ENCODE measurements at regions not wholly inside any gene's neighbourhood (a gene's known extent, or its start where the extent isn't known, plus 50 kb on each side); places are given as distances from the start of the nearest gene placed in this dataset.

DNA sequence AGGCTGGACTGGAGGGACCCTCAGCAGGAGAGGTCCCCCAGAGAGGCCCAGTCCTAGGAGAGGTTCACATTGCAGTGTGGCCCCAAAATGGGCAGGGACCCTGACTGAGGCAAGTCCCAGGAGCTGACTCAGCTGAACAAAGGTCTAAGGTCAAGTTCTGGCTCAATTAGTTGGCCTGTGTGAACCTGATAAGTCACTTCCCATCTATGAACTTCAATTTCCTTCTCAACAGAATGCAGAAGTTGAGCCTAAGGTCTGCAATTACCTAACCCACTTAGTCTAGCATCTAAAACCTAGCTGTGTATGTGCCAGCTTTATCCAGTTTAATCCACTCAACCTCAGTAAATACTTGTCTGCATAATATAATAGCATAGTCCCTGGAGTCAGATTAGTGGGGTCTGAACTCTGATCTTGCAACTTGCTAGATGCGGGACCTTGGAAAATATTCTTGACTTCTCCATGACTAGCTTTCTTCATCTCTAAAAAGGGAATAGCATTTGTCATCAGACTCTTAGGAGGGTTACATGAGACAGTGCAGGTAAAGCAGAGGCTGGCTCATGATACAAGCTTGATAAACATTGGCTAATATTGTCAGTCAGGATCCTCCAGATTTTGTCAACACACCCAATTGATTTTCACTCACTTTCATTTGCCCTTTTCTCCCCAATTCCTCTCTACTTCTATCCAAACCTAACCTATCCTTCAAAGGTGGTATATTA lies 465.5 kb downstream of the INSC start:
- DNase-seq (ENCODE audit: low read depth in 2 of 3, low spot score in 1 of 3) = no peak

DNA sequence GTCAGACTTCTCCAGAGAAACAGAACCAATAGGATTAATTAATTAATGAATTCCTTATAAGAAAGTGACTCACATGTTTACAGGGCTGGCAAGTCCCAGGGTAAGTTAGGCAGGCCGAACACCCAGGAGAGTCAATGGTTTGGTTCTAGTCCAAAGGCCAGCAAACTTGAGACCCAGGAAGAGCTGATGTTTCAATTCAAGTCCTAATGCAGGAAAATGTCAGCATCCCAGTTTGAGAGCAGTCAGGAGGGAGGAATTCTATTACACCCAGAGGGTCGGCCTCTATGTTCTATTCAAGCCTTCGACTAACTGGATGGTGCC lies 466.0 kb downstream of the INSC start:
- no peak for DNase-seq (ENCODE audit: low read depth in 2 of 3, low spot score in 1 of 3)

DNA sequence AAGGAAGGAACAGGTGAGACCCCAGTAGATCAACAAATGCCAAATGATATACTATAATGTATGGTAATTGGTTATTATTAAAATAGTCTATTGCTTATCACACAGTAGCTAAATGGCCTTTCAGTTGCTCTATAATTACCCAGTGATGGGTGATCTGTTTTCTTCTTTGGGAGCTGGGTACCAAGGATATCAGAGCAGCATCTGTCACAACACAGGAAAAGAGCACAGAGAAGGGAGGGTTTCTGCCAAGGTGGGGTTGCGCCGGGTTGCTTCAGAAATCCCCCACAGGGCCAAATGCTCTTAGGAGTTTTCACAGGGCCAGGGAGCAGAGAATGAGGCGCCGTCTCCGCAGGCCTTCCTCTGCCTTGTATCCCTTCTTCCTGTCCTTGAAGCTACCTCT lies 469.4 kb downstream of the INSC start:
- no peak for DNase-seq (ENCODE audit: low read depth in 2 of 3, low spot score in 1 of 3)

DNA sequence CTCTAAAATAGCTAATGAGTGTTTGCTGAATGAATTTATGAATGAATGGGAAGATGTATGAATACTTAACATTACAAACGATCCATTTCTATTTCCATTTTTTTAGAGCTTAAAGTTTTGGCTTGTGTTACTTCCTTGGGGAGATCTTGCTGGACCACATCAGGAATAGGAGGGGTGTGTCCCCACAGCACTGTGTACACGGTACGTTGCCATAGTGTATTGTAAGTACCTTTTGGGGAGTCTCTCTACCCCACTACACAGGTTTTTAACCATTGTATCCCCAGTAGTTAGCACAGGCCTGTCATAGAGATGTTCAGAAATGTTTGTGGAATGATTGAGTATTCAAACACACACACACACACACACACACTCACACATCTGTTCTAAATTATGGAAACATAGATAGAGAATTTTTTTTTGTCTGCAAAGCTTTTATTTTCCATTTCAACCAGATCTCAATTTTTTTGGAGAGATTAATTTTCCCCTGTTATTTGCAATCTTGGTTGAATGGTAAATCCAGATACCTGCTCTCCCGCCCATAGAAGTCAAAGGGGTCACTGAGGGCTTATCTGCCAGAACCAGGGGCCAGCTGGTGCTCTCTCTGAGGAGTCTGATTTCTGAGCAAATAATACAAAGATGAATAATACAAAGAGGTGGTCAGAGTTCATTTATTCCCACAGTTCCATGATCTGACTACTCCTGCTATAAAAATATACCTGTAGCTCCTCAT lies 471.0 kb downstream of the INSC start:
- no peak for DNase-seq (ENCODE audit: low read depth in 2 of 3, low spot score in 1 of 3)

DNA sequence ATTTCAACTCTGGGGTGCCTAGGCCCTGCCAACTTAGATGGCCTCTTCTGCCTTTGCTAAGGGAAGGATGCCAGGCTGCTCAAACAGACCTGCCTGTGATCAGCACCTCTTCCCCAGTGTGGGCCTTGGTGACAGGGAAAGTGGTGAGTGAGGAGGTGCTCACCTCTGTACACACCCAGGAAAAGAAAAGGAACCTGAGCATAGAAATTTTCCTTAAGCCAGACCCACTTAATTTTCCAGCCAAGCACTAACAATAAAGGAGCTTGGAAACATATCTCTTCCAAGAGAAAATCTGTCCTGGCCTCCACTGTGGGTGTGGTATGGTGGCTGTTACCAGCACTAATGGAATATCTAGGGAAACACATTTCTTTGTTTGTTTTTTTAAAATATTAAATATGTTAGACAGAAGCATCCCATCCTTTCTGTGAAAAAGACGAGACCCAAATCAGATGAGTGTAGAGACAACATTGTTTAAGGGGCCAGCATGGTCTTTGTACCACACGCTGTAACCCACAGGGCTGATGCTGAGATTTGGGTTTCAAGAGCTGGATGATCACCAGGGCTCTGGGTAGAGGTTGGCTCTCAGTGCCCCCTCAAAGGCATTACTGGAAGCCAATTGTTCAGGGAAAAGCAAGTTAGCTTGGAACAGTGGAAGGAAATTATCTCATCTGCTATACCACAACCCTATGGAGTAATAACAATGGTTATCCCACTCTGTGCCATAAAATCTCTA lies 472.2 kb downstream of the INSC start:
- no peak for DNase-seq (ENCODE audit: low read depth in 2 of 3, low spot score in 1 of 3)

DNA sequence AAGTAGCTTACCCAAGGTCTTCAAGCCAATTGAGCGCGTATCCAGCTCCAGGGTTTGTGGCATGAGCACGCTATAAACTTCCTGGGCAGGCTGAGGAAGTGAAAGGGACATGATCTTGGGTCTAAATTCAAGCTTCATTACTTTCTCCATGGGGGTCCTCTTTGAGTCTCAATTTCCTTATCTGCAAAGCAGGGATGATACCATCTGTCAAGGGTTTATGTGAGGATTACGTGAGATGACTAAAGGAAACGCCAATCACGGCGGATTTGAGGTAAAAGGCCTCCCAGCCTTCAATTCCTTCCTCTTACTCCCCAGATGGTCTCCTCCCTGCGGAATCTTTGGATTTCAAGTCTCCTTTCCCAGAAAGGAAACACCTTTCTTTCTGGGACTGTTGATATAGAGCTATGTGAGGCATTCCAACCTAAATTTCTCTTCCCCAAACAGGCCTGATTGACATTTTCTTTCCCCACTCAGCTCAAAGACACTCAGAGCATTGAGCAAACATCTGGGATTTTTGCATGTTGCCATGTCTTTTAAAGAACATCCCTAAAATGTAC lies 474.4 kb downstream of the INSC start:
- DNase-seq (ENCODE audit: low read depth in 2 of 3, low spot score in 1 of 3) = no peak

DNA sequence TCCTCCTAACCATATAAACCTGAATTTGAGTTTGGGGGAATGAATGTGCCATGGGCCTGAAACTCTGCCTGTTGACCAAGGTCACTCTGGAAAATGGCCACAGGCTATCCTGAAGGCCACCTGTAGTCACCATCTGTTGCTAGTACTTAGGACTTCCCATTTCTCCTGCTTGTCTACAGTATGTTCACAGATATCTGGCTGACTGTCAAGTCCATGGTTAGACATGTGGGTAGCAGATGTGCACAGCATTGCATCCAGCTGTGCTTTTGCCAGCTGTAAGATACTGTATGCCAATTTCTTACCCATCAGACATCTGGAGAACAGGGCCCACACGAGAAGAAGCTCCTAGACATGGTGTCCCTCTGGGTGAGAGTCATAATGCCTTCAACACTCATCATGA lies 475.4 kb downstream of the INSC start:
- no peak for DNase-seq (ENCODE audit: low read depth in 2 of 3, low spot score in 1 of 3)

DNA sequence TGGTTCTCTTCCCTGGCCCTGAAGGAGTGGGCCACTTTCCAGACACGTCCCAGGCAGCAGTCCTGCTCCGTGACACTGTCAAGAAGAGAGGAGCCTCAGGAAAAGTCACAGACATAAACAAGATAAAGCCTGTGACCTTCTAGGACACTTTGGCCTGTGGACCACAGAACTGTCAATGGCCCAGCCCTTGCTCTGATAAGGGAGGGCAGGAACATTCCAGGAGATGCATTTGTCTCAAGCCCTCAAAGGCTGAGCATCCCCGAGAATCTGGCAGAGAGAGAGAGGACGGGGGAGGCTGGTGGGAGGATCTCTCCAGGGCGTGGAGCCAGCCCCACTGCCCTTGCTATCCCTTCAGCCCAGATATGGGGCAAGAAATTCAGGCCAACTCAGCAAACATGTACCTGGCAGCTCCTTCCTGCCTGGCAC lies 476.4 kb downstream of the INSC start:
- no peak for DNase-seq (ENCODE audit: low read depth in 2 of 3, low spot score in 1 of 3)

DNA sequence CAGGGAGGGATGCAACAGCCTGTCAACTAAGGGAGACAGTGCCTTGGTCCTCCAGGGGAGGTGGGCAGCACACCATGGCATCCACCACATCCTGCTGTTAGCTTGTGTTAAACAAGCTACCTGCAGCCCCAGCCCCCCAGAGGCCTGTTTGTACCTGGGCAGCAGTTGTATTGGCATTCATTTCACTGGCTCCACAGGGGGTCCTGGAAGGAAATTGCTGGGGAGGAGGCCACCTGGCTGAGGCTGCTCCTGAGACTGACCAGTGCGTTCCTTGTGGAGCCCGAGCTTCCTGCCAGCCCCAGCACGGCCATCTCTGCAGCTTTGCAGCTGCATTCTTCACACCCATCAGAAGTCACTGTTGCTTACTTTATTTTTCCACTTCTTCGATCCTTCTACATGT lies 479.9 kb downstream of the INSC start:
- DNase-seq (ENCODE audit: low read depth in 2 of 3, low spot score in 1 of 3) = no peak

DNA sequence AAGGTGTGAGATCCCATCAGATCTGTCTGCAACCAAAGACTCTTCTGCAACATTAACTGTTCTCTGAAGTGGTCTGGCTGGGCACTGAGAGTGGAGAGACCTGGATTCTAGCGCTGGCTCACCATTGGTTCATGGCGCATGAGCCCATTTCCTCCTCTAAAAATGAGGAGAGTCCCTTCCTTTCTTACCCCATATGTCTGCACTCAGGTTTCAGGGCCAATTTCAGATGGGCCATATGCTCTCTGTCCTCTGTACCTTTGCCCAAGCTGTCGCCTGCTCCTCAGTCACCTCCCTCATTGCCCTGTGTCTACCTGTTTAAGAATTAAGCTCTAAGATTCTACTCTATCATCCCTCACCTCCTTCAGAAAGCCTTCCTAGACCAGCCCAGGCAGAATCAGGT lies 484.7 kb downstream of the INSC start:
- no peak for DNase-seq (ENCODE audit: low read depth in 2 of 3, low spot score in 1 of 3)

DNA sequence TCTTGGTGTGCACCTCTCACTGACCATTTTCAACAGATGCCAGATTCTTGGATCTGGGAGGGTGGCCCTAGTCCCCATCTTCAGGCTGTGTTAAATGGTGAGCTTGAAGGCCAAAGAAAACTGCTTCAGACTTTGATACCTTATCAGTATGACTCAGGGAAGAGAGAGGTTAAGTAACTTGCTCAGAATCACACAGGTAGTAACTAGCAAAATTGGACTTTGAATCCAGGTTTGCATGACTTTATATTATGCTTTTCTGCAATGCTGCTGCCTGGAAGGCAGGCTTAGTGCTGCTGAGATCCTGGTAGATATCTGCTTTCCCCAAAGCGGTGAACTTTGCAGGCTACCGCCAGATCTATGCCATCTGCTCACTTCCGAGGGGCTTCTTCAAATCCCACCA lies 487.3 kb downstream of the INSC start:
- DNase-seq (ENCODE audit: low read depth in 2 of 3, low spot score in 1 of 3) = no peak

DNA sequence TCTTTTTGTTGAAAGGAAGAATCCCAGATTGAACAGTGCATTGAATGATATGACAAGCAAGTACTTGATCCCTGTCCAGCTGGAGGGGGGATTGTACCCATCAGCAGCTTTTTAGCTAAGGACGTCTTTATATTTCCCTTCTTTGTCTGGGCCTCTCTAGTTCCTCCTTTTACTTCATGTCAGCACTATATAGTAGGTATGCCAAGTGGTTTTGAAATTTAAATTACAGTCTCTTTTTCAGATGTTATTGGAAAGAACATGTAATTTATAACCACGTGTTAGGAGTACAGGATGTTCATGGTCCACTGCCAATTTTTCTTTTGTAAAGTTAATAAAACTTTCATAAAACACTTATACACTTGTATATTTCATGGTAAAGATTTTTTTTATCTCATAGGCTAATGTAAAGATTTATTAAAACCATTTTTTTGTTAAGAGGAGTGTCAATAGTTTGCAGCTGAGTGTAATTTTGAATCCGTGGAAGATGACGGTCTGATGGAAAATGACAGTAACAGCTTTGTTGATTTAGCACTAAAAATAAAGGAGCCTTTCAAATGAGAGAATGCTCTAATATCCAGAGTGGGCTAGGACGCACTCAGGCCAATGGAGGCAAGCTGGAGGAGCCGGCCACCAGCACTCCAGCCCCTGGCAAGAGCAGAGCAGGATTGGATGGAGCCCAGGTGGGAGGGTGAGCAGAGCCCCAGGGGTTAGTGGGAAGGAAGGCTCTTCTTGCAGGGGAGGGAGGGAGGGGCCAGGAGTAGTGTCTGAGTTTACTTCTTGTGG lies 488.3 kb downstream of the INSC start:
- DNase-seq (ENCODE audit: low read depth in 2 of 3, low spot score in 1 of 3) = no peak

DNA sequence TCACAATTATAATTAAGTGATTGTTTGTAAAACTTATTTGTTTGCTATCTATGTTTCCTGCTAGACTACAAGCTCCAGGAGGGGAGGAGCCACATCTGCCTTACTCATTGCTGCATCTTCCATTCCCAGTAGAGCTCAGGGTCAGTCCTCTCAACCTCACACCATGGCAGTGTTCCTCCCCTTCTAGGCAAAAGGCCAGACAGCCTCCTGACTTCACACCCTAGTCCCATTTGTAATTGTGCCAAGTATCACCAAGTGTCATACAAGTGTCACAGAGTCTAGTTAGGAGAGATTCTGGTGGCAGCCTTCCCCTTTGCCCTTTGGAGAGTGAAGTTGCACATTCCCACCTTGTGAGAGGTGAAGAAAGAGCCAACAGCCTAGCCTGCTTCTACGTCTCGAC lies 490.4 kb downstream of the INSC start:
- DNase-seq (ENCODE audit: low read depth in 2 of 3, low spot score in 1 of 3) = no peak

DNA sequence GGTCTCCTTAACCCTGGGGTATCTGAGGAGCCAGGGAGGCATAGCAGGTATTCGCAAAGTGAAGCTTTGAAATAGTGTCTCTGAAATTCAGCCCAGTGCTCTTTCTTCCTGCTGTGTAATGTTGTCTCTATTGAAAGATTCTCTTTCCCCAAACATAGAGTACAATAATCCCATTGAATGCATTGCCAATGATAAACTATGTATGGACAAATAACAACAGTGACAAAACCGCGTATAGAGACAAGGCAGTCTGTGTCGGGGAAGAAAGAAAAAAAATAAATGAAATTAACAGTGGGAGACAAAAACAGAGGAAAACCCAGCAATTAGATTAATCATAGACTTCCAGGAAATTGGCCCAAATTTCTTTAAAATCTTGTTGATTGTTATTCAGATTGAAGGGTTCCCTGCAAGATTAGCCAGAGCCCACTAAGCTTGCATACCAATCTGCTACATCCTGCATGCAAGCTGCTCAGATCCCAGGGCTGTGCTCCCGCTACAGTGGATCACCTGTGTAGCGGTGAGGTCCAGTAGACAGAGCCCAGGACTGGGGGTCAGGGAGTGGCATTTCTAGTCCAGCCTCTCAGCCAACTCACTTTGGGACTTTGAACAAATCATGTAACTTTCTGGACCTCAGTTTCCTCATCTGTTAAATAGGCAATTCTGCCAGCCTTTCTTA lies 492.8 kb downstream of the INSC start:
- no peak for DNase-seq (ENCODE audit: low read depth in 2 of 3, low spot score in 1 of 3)

DNA sequence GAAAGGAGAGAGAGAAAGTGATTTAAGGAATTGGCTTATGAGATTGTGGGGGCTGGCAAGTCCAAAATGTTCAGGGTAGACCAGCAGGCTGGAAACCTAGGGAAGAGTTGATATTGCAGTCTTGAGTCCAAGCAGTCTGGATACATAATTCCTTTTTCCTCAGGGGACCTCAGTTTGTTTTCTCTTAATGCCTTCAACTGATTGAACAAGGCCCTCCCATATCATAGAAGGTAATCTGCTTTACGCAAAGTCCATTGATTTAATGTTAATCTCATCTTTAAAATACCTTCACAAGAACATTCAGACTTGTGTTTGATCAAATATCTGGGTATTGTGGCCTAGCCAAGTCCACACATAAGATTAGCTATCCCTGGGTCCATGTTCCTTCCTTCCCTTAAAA lies 494.7 kb downstream of the INSC start:
- DNase-seq (ENCODE audit: low read depth in 2 of 3, low spot score in 1 of 3) = no peak

DNA sequence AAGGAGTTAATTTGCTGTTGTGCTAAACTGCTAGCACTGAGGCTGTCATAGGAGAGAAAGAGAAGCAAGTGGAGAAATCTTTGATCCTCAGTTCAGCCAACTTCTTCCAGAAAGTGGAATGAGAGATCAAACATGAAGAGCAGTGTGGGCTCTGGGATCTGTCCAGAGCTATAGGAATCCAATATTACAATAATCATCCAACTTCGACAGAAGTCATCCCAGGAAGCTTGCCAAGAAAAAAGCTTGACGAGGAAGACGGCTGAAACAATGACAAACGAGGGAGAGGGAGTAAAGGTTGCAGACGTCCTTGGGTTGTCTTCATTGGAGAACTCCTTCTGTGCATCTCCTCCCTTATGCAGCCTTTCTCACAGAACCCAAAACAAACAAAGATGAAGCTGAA lies 496.2 kb downstream of the INSC start:
- no peak for DNase-seq (ENCODE audit: low read depth in 2 of 3, low spot score in 1 of 3)

DNA sequence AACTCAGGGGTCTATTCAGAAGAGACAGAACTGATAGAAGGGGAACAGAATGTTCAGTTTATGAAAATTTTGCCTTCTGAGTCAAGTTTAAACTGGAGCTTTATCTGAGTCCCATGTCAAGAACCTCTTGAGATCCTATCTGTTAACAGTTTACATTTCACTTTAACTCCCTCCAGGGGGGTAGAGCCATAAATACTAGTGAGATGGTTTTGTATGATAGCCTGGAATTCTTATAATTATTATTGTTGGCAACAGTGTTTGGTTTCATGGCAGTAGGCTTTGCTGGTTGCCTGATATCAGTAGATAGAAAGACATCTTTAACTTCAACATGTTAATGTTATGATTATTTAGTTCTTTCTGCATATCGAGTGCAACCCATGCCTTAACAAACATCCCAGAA lies 498.5 kb downstream of the INSC start:
- DNase-seq (ENCODE audit: low read depth in 2 of 3, low spot score in 1 of 3) = no peak

DNA sequence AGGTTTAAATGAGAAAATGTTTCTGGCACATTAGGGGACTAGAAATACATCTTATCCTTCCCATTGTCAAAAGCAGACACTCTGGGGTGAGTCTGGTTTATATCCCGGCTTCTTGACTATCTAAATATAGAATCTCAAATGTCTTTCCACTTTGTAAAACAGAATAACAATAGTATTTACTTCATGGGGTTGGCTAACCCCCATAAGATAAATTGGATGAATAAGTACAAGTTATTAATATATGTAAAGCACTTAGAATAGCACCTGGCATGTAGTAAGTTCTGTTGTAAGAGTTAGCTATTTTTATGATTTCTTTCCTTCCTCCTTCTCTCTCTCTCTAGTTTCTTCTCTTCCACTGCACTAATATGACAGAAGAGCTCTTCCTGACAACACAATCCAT lies 499.1 kb downstream of the INSC start:
- no peak for DNase-seq (ENCODE audit: low read depth in 2 of 3, low spot score in 1 of 3)

DNA sequence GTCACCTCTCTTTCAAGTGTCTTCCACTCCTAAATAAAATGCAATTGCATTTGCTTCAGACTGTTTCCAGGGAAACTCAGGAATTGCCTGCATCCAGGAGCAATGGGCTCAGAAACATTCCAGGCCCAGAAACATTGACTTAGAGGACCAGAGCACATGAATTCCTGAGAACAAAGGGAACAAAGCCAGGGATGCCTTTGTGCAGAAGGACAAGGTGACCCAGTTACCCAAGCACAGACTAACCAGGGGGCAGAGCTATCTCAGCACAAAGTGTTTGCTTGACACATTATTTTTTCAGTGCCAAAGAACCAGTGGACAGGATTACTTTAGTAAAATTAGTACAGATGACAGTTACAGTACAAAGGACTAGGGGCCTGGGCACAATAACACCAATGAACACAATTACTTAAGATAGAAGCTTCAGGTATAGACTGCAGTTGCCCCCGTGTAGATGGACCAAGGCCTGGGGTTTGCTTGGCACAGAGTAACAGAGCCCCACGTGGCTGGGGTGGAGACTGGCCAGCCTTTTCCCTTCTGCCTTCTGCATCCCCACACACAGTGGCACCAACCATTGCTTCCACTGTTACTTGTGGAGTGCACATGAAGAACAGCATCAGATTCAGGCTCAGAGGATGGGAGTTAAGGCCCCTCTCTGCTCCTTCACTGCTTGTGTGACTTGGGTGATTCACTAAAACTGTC lies 500.8 kb downstream of the INSC start:
- no peak for DNase-seq (ENCODE audit: low read depth in 2 of 3, low spot score in 1 of 3)
